ENCODE measurements at regions not wholly inside any gene's neighbourhood (a gene's known extent, or its start where the extent isn't known, plus 50 kb on each side); places are given as distances from the start of the nearest gene placed in this dataset.

GRCh38 chr1:81492628-81493027 lies 308.1 kb upstream of the ADGRL2 start:
- BruUV-seq (replicated peaks): no TSS peak
- ChIA-PET POLR2A (no interaction called here), CTCF (no interaction called here)
- Histone ChIP-seq H3K36me3 (ENCODE audit: control insufficient read depth, insufficient read depth, low read length) (no peaks in the 10 kb centered on the region), H3K9me3 (ENCODE audit: control insufficient read depth, insufficient read depth, low read depth, low read length) (no peaks in the 10 kb centered on the region), H3K4me1 (ENCODE audit: control insufficient read depth, insufficient read depth, low read length) (no peaks in the 10 kb centered on the region), H3K27me3 (ENCODE audit: control insufficient read depth, insufficient read depth, low read length) (no peaks in the 10 kb centered on the region), H3K27ac (ENCODE audit: low read length) (no peak overlapping the region), H3K4me3 (ENCODE audit: low read depth in 2 of 2, low read length in 2 of 2) (no peak overlapping the region)
- no peak for TF ChIP-seq POLR2AphosphoS5 (IDR thresholded peaks at IDR 0.05; ENCODE audit: low read depth, low read length)
- TF ChIP-seq, protein P1, sequence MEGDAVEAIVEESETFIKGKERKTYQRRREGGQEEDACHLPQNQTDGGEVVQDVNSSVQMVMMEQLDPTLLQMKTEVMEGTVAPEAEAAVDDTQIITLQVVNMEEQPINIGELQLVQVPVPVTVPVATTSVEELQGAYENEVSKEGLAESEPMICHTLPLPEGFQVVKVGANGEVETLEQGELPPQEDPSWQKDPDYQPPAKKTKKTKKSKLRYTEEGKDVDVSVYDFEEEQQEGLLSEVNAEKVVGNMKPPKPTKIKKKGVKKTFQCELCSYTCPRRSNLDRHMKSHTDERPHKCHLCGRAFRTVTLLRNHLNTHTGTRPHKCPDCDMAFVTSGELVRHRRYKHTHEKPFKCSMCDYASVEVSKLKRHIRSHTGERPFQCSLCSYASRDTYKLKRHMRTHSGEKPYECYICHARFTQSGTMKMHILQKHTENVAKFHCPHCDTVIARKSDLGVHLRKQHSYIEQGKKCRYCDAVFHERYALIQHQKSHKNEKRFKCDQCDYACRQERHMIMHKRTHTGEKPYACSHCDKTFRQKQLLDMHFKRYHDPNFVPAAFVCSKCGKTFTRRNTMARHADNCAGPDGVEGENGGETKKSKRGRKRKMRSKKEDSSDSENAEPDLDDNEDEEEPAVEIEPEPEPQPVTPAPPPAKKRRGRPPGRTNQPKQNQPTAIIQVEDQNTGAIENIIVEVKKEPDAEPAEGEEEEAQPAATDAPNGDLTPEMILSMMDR (IDR thresholded peaks at IDR 0.05): no peak
- in situ Hi-C loops (cut with HindIII; ENCODE audit: low pct_unique_long_range_greater_than_20kb, low sequenced_read_pairs) (no loop called here), intact Hi-C loops (cut with micrococcal nuclease; ENCODE audit: unreplicated experiment) (no loop called here)
- ATAC-seq (no peak), DNase-seq (ENCODE audit: low read depth, low spot score) (no peak)

GRCh38 chr1:81490614-81491013 lies 310.1 kb upstream of the ADGRL2 start:
- Histone ChIP-seq H3K4me3 (ENCODE audit: low read depth in 2 of 2, low read length in 2 of 2) (no peak overlapping the region), H3K9me3 (ENCODE audit: control insufficient read depth, insufficient read depth, low read depth, low read length) (no peaks in the 10 kb centered on the region), H3K36me3 (ENCODE audit: control insufficient read depth, insufficient read depth, low read length) (no peaks in the 10 kb centered on the region), H3K27ac (ENCODE audit: low read length) (no peak overlapping the region), H3K4me1 (ENCODE audit: control insufficient read depth, insufficient read depth, low read length) (no peaks in the 10 kb centered on the region), H3K27me3 (ENCODE audit: control insufficient read depth, insufficient read depth, low read length) (no peaks in the 10 kb centered on the region)
- TF ChIP-seq SIN3A (IDR thresholded peaks at IDR 0.05; ENCODE audit: borderline replicate concordance, insufficient read depth, low read depth, low read length): no peak
- TF ChIP-seq, protein P1 (IDR thresholded peaks at IDR 0.05): no peak
- TF ChIP-seq, protein P2, sequence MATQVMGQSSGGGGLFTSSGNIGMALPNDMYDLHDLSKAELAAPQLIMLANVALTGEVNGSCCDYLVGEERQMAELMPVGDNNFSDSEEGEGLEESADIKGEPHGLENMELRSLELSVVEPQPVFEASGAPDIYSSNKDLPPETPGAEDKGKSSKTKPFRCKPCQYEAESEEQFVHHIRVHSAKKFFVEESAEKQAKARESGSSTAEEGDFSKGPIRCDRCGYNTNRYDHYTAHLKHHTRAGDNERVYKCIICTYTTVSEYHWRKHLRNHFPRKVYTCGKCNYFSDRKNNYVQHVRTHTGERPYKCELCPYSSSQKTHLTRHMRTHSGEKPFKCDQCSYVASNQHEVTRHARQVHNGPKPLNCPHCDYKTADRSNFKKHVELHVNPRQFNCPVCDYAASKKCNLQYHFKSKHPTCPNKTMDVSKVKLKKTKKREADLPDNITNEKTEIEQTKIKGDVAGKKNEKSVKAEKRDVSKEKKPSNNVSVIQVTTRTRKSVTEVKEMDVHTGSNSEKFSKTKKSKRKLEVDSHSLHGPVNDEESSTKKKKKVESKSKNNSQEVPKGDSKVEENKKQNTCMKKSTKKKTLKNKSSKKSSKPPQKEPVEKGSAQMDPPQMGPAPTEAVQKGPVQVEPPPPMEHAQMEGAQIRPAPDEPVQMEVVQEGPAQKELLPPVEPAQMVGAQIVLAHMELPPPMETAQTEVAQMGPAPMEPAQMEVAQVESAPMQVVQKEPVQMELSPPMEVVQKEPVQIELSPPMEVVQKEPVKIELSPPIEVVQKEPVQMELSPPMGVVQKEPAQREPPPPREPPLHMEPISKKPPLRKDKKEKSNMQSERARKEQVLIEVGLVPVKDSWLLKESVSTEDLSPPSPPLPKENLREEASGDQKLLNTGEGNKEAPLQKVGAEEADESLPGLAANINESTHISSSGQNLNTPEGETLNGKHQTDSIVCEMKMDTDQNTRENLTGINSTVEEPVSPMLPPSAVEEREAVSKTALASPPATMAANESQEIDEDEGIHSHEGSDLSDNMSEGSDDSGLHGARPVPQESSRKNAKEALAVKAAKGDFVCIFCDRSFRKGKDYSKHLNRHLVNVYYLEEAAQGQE (IDR thresholded peaks at IDR 0.05; ENCODE audit: insufficient read depth in 1 of 2, low read depth in 2 of 2, low read length in 1 of 2): no peak
- no peak for TF ChIP-seq POLR2AphosphoS5 (IDR thresholded peaks at IDR 0.05; ENCODE audit: low read depth, low read length)
- no peak for TF ChIP-seq TCF7L2 (IDR thresholded peaks at IDR 0.05; ENCODE audit: low read depth, low read length)
- ChIA-PET CTCF (no interaction called here), POLR2A (no interaction called here)
- ATAC-seq (no peak), DNase-seq (ENCODE audit: low read depth, low spot score) (no peak)
- intact Hi-C loops (cut with micrococcal nuclease; ENCODE audit: unreplicated experiment): no loop called here
- no TSS peak for BruUV-seq (replicated peaks)
- in situ Hi-C loops (cut with HindIII; ENCODE audit: low pct_unique_long_range_greater_than_20kb, low sequenced_read_pairs): no loop called here

Measured in Panc1 (cell line).